Glomerular visceral epithelial cell (primary cell): ENCODE measurements at regions not wholly inside any gene's neighbourhood (a gene's known extent, or its start where the extent isn't known, plus 50 kb on each side); places are given as distances from the start of the nearest gene placed in this dataset.

Source experiments
- DNase-seq: peaks from one replicate; pipeline ENCODE4 v3.0.0-alpha.2; 2016; ENCODE audit errors: extremely low spot score

DNA sequence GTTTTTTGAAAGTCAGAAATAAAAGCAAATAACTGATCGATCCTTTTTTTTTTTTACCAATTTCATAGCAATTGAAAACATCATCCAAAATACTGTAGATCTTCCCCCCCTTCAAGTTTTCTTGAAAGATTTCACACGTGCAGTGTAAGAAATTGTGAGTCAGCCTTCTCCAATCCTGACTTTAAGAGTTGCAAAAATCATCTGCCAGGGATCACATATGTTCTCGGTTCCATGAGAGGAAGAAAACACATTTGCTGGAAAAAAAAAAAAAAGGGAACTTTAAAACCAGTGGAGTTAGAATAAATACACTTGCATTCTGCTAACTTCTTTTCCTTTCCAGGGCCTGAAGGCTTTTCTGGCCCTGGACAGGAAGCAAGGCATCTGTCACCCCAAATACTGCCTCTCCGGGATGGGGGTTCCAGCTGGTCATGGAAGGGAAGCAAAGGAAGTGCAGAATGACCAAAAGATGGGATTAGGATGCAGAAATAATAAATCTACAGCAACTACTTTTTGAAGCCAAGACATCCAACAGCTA, 198.4 kb upstream of the KIAA1217 start:
- DNase-seq = no peak

DNA sequence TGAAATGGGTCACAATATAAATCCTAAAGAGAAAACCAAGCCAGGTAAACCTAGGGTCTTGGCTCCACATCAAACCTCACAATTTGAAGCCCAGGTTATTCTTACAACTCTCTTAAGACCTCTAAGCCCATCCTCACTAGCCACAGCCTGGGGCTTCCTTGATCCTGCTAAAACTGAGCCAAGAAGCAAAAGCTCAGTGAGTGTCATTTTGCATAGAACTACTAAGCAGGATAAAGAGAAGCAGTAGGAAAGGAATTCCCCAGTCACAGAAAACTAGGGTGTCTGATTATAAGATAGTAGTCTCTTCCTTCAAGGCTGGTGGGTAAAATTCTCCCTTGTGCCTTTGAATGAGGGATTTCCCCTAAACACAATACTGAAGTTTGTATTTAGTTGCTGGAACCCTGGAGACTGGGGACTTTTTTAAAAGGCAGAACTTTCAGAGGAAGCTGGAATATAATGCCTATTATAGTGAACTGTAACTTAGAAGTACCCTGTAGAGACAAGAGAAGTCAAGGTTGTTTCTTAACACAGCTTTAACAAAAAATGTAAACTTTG, 196.6 kb upstream of the KIAA1217 start:
- DNase-seq = no peak

DNA sequence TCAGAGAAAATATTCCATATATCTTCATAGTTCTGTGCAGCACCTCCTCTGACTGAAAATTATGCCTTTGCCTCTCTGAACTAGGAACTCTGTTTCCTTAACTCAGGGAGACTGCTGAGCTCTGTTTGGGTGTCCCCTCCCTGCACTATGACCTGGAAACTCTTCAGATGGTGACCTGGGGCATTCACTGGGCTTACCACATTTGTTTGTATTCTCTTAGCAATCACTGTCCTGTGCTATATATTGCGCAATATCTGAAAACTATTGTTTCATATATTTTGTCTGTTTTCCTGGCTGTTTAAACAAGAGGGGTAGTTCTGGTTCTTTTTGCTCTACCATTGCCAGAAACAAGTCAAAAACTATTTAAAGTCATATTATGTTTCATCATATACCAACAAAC, 181.8 kb upstream of the KIAA1217 start:
- DNase-seq = no peak

DNA sequence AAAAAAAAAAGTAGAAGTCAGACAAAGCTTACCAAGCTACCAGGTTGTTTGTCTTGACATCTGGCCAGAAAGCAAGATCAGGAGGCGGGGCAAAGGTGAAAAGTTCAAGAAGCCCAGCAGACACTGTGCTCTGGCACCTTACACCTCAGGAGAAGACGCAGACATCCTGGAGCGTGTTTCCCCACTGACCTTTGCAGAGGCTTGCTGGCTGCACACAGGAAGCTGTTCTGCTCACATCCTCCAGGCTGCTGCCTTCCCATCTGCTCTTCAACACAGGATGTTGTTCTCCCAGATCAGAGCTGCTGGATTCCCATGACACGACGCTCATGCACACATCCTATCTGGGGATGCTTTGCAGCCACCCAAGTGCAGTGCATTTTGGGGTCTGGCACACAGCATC, 174.4 kb upstream of the KIAA1217 start:
- no peak for DNase-seq

DNA sequence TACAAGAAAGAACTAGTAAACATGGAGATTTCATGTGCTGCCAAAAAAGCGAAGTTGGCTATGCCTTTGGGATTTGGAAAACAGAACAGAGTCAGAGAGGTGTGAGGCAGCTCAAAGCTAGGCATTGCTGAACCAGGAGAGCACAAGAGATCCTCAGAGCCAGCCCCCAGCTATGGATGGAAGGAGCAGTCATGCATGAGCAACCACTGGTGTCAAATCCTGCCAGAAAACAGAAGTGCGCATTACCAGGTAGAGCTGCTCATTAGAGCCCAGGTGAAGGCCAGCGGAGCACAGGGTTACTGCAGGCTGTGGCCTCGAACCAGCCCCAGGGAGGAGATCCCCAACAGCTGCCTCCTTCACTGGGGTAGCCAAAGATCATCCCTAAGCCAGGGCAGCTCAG, 173.2 kb upstream of the KIAA1217 start:
- DNase-seq = no peak

GRCh38 chr10:24039315-24039714, 169.6 kb upstream of the KIAA1217 start:
- DNase-seq = no peak

- no peak for DNase-seq
Measured at GRCh38 chr10:24039897-24040296, 169.0 kb upstream of the KIAA1217 start.

- no peak for DNase-seq
Measured at GRCh38 chr10:24041034-24041433, 167.9 kb upstream of the KIAA1217 start.

DNA sequence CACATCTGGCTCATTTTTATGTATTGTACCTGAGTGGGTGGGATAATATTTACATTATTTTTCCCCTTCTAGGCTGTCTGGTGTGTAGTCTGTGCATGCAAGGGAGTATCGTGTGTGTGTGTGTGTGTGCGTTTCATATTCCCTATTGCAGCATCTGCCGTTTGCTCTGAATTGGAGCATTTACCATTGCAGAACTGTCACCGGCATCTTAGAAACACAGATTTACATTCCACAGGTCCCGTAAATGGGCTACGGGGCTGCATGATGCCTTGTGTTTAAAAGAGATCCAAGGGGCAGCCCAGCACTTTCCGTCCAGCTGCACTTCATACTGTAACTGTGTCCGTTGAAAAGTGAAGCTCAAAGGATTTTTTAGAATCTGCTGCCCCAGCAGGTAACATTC, 167.1 kb upstream of the KIAA1217 start:
- no peak for DNase-seq

DNA sequence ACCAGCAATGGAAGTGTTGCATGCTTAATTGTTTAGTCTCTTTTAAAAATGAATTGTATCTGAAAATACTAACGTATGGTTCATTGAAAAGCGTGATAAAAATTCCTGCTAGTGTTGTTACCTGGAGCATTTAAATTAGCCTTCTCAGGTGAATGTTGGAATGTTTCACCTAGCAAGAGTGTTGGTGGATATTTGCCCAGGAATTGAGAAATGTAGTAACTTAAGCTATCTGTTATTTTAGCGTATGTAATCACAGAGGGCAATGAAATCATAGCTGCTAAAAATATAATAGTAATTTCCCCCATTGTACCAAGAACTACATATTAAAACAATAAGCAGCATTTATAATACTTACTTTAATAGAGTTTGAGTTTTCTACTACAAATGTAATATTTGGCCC, 166.1 kb upstream of the KIAA1217 start:
- no peak for DNase-seq

- no peak for DNase-seq
Measured at GRCh38 chr10:24046060-24046459, 162.9 kb upstream of the KIAA1217 start.

DNA sequence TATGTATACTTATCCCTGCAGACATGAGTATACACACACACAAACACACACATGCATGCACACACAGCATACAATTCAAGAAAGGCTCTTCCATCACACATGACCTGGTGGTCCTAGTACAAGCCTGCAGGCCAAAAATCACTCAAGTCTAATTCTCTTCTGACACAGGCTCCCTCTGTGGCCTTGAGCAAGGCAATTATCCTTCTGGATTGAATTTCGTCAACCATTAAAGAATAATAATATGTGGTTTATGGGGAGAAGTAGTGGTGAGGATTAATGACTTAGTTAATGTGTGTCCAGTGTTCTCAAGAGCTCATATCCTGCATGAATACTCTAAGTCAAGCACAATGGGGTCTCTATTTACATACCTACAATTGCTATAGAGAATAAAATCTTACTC, 161.8 kb upstream of the KIAA1217 start:
- DNase-seq = no peak

- DNase-seq = no peak
Measured at GRCh38 chr10:24054421-24054820, 154.5 kb upstream of the KIAA1217 start.

GRCh38 chr10:24080207-24080606, 128.7 kb upstream of the KIAA1217 start:
- no peak for DNase-seq

DNA sequence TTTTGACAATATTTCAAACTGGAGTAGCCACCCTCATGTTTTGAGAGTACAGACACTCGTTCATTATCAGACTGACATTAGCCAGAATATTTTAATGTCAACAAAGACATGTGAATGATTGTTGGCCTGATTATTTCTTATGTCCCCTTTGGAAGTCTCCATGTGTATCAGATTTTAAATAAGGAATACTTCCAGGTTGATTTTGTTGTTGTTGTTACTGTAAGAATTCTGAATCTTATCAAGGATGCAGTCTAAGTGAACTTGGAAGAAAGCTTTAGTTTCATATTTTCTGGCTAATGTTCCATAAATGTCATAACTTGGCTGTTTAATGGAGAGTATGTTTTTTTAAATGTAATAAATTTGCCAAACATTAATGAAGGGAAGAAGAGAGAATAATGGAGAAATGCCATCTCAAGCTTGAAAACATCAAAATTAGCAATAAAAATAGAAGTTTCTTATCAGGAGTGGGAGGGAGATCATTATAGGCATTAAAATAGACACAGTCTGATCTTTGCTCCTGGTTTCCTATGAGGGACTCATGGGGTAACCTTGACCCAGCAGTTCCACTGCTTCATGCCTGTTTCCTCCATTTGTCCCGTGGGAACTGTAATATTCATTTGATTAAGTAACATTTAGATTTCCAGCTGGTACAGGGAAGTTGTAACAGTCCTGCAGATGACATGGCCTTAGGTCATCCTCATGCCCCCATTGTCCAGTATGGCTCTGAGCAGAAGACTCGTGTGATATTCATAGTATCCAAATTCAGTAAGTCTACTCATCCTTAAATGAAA, 122.4 kb upstream of the KIAA1217 start:
- DNase-seq = no peak

GRCh38 chr10:24091256-24091655, 117.7 kb upstream of the KIAA1217 start:
- DNase-seq = no peak

GRCh38 chr10:24096281-24096680, 112.7 kb upstream of the KIAA1217 start:
- DNase-seq = no peak

DNA sequence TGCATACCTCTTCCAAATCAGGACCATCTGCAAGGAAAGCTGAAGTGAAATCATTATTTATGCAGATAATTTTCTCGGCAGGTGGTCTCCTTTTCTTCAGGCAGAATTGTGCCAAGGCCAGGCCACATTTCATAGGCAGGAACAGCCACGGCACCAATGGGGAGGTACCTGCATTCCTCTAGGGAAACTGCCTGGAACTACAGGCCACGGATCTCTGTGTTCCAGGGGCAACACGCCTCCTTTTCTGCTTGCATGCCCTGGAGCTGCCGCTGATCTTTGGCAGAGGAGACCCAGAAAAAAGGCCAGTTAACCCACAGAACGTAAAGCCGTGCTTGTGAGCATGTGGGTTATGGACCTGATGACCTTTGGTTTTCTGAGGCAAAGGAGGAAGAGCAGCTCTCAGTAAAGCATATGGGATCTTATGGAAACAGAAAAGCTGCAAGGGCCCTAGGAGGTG, 111.2 kb upstream of the KIAA1217 start:
- no peak for DNase-seq

DNA sequence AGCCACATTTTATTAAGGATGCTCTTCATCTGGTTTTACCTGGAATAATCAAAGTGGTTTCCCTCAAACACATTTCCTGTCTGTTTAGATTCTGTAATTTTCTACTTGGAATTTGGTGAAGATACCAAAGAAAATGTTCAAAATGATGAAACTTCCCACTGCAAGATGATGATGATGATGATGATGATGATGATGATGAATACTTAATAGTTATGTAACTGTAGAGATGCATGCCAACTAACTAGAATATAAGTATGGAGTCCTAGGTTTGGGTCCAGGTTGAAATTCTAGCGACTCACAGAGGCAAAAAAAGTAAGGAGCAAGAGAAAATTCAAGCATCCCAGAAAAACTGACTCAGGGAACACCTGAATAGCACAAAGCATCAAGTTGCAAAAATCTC, 104.0 kb upstream of the KIAA1217 start:
- no peak for DNase-seq

DNA sequence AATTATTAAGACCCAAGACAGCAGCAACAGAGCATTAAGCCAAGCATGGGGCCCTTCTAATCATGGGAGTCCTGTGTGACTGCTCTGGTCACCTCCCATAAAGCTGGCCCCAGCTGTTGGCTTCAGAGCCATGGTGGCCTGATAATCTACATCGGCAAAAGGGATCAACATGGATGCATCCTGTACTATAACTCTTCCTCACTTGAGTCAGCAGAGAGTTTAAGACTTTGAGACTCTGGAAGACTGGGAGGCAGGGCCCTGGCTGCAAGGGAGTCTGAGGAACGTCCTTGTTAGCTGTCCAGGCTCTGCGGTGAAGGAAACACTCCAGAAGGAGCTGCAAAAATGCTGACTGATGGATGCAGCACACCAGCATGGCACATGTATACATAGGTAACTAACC, 95.0 kb upstream of the KIAA1217 start:
- DNase-seq = no peak

DNA sequence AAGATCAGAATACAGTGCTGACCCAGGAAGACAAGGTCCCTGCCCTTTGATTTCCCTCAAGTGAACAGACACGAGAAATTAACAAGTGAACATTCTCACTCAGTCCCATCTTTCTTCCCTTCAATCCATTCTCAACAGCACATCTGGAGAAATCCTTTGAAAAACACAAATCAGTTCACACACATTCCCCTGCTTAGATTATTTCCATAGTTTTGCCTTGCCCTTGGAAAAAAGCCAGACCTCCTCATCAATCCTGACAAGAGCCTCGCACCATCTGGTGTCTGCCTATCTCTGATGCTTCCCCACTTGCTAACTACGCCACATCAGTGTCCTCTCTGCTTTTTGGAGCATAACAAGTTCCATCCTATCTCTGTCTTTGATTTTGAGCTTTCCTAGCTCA, 94.4 kb upstream of the KIAA1217 start:
- no peak for DNase-seq

DNA sequence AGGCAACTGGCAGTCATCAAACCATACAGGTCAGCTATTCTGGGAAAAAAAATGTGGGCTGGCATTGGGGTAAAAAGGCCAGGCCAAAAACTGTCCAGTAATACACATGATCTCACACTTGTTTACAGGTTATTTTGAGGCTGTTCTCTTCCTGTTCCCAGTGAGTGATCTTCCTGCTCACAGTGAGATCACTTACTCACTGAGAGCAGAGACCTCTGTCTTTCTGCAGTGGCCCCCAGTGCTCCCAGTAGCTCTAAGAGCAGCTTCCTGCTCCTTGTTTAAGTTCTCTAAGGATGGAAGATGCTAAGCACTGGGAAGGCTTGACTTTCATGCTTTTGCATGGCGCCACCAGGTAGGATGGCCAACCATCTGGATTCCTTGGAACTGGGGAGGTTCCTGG, 93.5 kb upstream of the KIAA1217 start:
- no peak for DNase-seq

- DNase-seq = no peak
Measured at GRCh38 chr10:24118246-24118645, 90.7 kb upstream of the KIAA1217 start.
